ENCODE measurements at regions not wholly inside any gene's neighbourhood (a gene's known extent, or its start where the extent isn't known, plus 50 kb on each side); places are given as distances from the start of the nearest gene placed in this dataset.

GRCh38 chr11:92168936-92169335 lies 55.7 kb upstream of the FAT3 start:
- Histone ChIP-seq H3K4me3 (IDR thresholded peaks at IDR 0.05; ENCODE audit: insufficient read depth, low read depth, low read length) (no peak overlapping the region), H3K9ac (no peak overlapping the region), H3K36me3 (ENCODE audit: insufficient read depth) (no peaks in the 10 kb centered on the region), H2AFZ (ENCODE audit: low read depth) (no peak overlapping the region), H3K27ac (no peak overlapping the region), H3K79me2 (ENCODE audit: insufficient read depth, low read depth) (no peaks in the 10 kb centered on the region), H4K20me1 (ENCODE audit: insufficient read depth) (no peaks in the 10 kb centered on the region), H3K4me1 (ENCODE audit: low read depth, poor library complexity, severe bottlenecking) (no peaks in the 10 kb centered on the region), H3K4me2 (no peak overlapping the region), H3K27me3 (ENCODE audit: insufficient read depth, low read depth) (no peaks in the 10 kb centered on the region)
- TF ChIP-seq CTCF (conservative IDR thresholded peaks at IDR 0.05; ENCODE audit: low read depth, low read length): no peak

- H3K4me2 ChIP-seq: no peak overlapping the region
- H4K20me1 ChIP-seq (ENCODE audit: insufficient read depth): no peaks in the 10 kb centered on the region
- no peaks in the 10 kb centered on the region for H3K79me2 ChIP-seq (ENCODE audit: insufficient read depth, low read depth)
- H3K27ac ChIP-seq: no peak overlapping the region
- H3K4me3 ChIP-seq (IDR thresholded peaks at IDR 0.05; ENCODE audit: insufficient read depth, low read depth, low read length): no peak overlapping the region
- no peaks in the 10 kb centered on the region for H3K4me1 ChIP-seq (ENCODE audit: low read depth, poor library complexity, severe bottlenecking)
- no peaks in the 10 kb centered on the region for H3K27me3 ChIP-seq (ENCODE audit: insufficient read depth, low read depth)
- no peak overlapping the region for H3K9ac ChIP-seq
- TF ChIP-seq CTCF (conservative IDR thresholded peaks at IDR 0.05; ENCODE audit: low read depth, low read length): no peak
- no peak overlapping the region for H2AFZ ChIP-seq (ENCODE audit: low read depth)
- no peaks in the 10 kb centered on the region for H3K36me3 ChIP-seq (ENCODE audit: insufficient read depth)
Measured at GRCh38 chr11:92167571-92167970, 57.0 kb upstream of the FAT3 start.

- Histone ChIP-seq H3K36me3 (ENCODE audit: insufficient read depth) (no peaks in the 10 kb centered on the region), H3K27me3 (ENCODE audit: insufficient read depth, low read depth) (no peaks in the 10 kb centered on the region), H3K4me2 (no peak overlapping the region), H3K9ac (no peak overlapping the region), H3K27ac (no peak overlapping the region), H3K79me2 (ENCODE audit: insufficient read depth, low read depth) (no peaks in the 10 kb centered on the region), H3K4me3 (IDR thresholded peaks at IDR 0.05; ENCODE audit: insufficient read depth, low read depth, low read length) (no peak overlapping the region), H4K20me1 (ENCODE audit: insufficient read depth) (no peaks in the 10 kb centered on the region), H3K4me1 (ENCODE audit: low read depth, poor library complexity, severe bottlenecking) (no peaks in the 10 kb centered on the region), H2AFZ (ENCODE audit: low read depth) (no peak overlapping the region)
- no peak for TF ChIP-seq CTCF (conservative IDR thresholded peaks at IDR 0.05; ENCODE audit: low read depth, low read length)
Measured at GRCh38 chr11:92166335-92166734, 58.3 kb upstream of the FAT3 start.

GRCh38 chr11:92163879-92164278 lies 60.7 kb upstream of the FAT3 start:
- Histone ChIP-seq H3K9ac (no peak overlapping the region), H3K27me3 (ENCODE audit: insufficient read depth, low read depth) (no peaks in the 10 kb centered on the region), H3K4me3 (IDR thresholded peaks at IDR 0.05; ENCODE audit: insufficient read depth, low read depth, low read length) (no peak overlapping the region), H2AFZ (ENCODE audit: low read depth) (no peak overlapping the region), H3K79me2 (ENCODE audit: insufficient read depth, low read depth) (no peaks in the 10 kb centered on the region), H3K27ac (no peak overlapping the region), H3K36me3 (ENCODE audit: insufficient read depth) (no peaks in the 10 kb centered on the region), H3K4me1 (ENCODE audit: low read depth, poor library complexity, severe bottlenecking) (no peaks in the 10 kb centered on the region), H4K20me1 (ENCODE audit: insufficient read depth) (no peaks in the 10 kb centered on the region), H3K4me2 (no peak overlapping the region)
- TF ChIP-seq CTCF (conservative IDR thresholded peaks at IDR 0.05; ENCODE audit: low read depth, low read length): no peak

- Histone ChIP-seq H3K27me3 (ENCODE audit: insufficient read depth, low read depth) (no peaks in the 10 kb centered on the region), H2AFZ (ENCODE audit: low read depth) (no peak overlapping the region), H3K36me3 (ENCODE audit: insufficient read depth) (no peaks in the 10 kb centered on the region)
Measured at GRCh38 chr11:92162776-92163175, 61.8 kb upstream of the FAT3 start.

More at GRCh38 chr11:92162776-92163175, 61.8 kb upstream of the FAT3 start:
- Histone ChIP-seq H3K4me2 (no peak overlapping the region), H3K27ac (no peak overlapping the region), H3K4me1 (ENCODE audit: low read depth, poor library complexity, severe bottlenecking) (no peaks in the 10 kb centered on the region), H3K79me2 (ENCODE audit: insufficient read depth, low read depth) (no peaks in the 10 kb centered on the region), H4K20me1 (ENCODE audit: insufficient read depth) (no peaks in the 10 kb centered on the region), H3K4me3 (IDR thresholded peaks at IDR 0.05; ENCODE audit: insufficient read depth, low read depth, low read length) (no peak overlapping the region), H3K9ac (no peak overlapping the region)
- no peak for TF ChIP-seq CTCF (conservative IDR thresholded peaks at IDR 0.05; ENCODE audit: low read depth, low read length)
